H1 (cell line): ENCODE measurements at regions not wholly inside any gene's neighbourhood (a gene's known extent, or its start where the extent isn't known, plus 50 kb on each side); places are given as distances from the start of the nearest gene placed in this dataset.

Experiments
- CTCF ChIA-PET: fragments of 300-600 bp; sonication (Branson Sonifier 250); formaldehyde crosslinking; loops from one replicate; lab custom pipeline; 2021; ENCODE audit not compliant: partially characterized antibody; lab: Charles Lee
- POLR2A ChIA-PET: fragments of 300-600 bp; sonication (Branson Sonifier 250); formaldehyde crosslinking; loops from one replicate; lab custom pipeline; 2021; ENCODE audit warnings: inconsistent platforms; ENCODE audit not compliant: partially characterized antibody; lab: Charles Lee
- DNase-seq, 2 experiments: peaks; one replicate each; pipeline versions ENCODE4 v3.0.0 to v3.0.0-alpha.2; 2010 to 2022; ENCODE audit warnings: low spot score in 2 of 2, low read depth in 1 of 2, mixed read lengths in 1 of 2
- FAIRE-seq: peaks from 2 replicates; lab custom pipeline; 2011; peaks lifted over from hg19 to GRCh38; lab: Jason Lieb, UNC
- H2AFZ ChIP-seq: 2 replicates; pipeline ENCODE4 v1.8.1; 2012; ENCODE audit warnings: low read length, inconsistent platforms
- H2AK5ac ChIP-seq: 2 replicates; pipeline ENCODE4 v1.6.1; 2013; ENCODE audit warnings: low read depth, low read length
- H2BK120ac ChIP-seq: replicated peaks from 2 replicates; pipeline ENCODE3; 2013; ENCODE audit warnings: low read depth, low read length, inconsistent platforms
- H2BK12ac ChIP-seq: 2 replicates; pipeline ENCODE4 v1.6.1; 2013; ENCODE audit warnings: low read depth, low read length
- H2BK15ac ChIP-seq: 2 replicates; pipeline ENCODE4 v1.6.1; 2013; ENCODE audit warnings: low read length
- H2BK20ac ChIP-seq: 2 replicates; pipeline ENCODE4 v1.6.1; 2013; ENCODE audit warnings: low read length
- H2BK5ac ChIP-seq: 2 replicates; pipeline ENCODE4 v1.6.1; 2013; ENCODE audit warnings: low read depth, low read length
- H3K14ac ChIP-seq: 2 replicates; pipeline ENCODE4 v1.6.1; 2013; ENCODE audit warnings: inconsistent platforms; ENCODE audit not compliant: insufficient read length
- H3K18ac ChIP-seq: 2 replicates; pipeline ENCODE4 v1.6.1; 2013; ENCODE audit warnings: low read length; ENCODE audit errors: extremely low read depth
- H3K23ac ChIP-seq: 2 replicates; pipeline ENCODE4 v1.6.1; 2013; ENCODE audit warnings: inconsistent platforms; ENCODE audit not compliant: insufficient read length
- H3K23me2 ChIP-seq: 2 replicates; pipeline ENCODE4 v1.6.1; 2013; ENCODE audit warnings: low read depth, low read length
- H3K27ac ChIP-seq: 2 replicates; pipeline ENCODE4 v1.6.1; 2011; ENCODE audit warnings: low read depth, low read length, inconsistent platforms
- H3K27me3 ChIP-seq, 4 experiments: replicated peaks in 1 of 4; 1 replicate in 1 of 4; 2 replicates in 3 of 4; pipeline versions ENCODE4 v1.6.1 to v1.8.1; 2011 to 2013; ENCODE audit warnings: low read length in 3 of 4, mild to moderate bottlenecking in 3 of 4, inconsistent platforms in 2 of 4, mixed read lengths in 2 of 4, moderate library complexity in 1 of 4; ENCODE audit not compliant: control insufficient read depth in 3 of 4, insufficient read depth in 3 of 4; ENCODE audit errors: extremely low read depth in 1 of 4
- H3K36me3 ChIP-seq, 4 experiments: 2 replicates each; pipeline versions ENCODE4 v1.6.1 to v1.8.1; 2011 to 2013; ENCODE audit warnings: mild to moderate bottlenecking in 4 of 4, low read length in 3 of 4, moderate library complexity in 2 of 4, control low read depth in 1 of 4, inconsistent platforms in 1 of 4; ENCODE audit not compliant: insufficient read depth in 4 of 4, control insufficient read depth in 2 of 4
- H3K4ac ChIP-seq: replicated peaks from 2 replicates; pipeline ENCODE3; 2013; ENCODE audit warnings: low read length, low read depth, mixed read lengths, inconsistent platforms; ENCODE audit not compliant: insufficient read length
- H3K4me1 ChIP-seq, 4 experiments: replicated peaks in 1 of 4; 1 replicate in 1 of 4; 2 replicates in 3 of 4; pipeline versions ENCODE4 v1.6.1 to v1.8.1; 2011 to 2013; ENCODE audit warnings: low read length in 3 of 4, inconsistent platforms in 2 of 4, mixed read lengths in 1 of 4; ENCODE audit not compliant: insufficient read depth in 4 of 4, control insufficient read depth in 3 of 4
- H3K4me2 ChIP-seq, 2 experiments: 2 replicates each; pipeline versions ENCODE4 v1.6.1 to v1.8.1; 2011 to 2013; ENCODE audit warnings: low read depth in 2 of 2, low read length in 2 of 2, control low read depth in 1 of 2, inconsistent platforms in 1 of 2, mild to moderate bottlenecking in 1 of 2; ENCODE audit not compliant: insufficient read depth in 1 of 2
- H3K4me3 ChIP-seq, 4 experiments: fragments of 200-600, 300-600 bp in 1 of 4; sonication (generic), shearing (Covaris generic), sonication (Bioruptor Twin) in 1 of 4; 2 replicates each; pipeline versions ENCODE4 v1.5.1 to v1.8.1; 2011 to 2016; ENCODE audit warnings: low read length in 4 of 4, low read depth in 3 of 4, control low read depth in 2 of 4, inconsistent platforms in 2 of 4, mild to moderate bottlenecking in 2 of 4, mixed read lengths in 1 of 4, moderate library complexity in 1 of 4; ENCODE audit not compliant: insufficient read depth in 2 of 4; ENCODE audit errors: extremely low read depth in 1 of 4
- H3K56ac ChIP-seq: replicated peaks from 2 replicates; pipeline ENCODE3; 2013; ENCODE audit warnings: low read depth, mild to moderate bottlenecking, mixed read lengths, low read length, inconsistent platforms; ENCODE audit not compliant: insufficient read length
- H3K79me1 ChIP-seq: 2 replicates; pipeline ENCODE4 v1.6.1; 2013; ENCODE audit warnings: low read depth, low read length, control low read depth
- H3K79me2 ChIP-seq, 2 experiments: 2 replicates each; pipeline versions ENCODE4 v1.6.1 to v1.8.1; 2012 to 2013; ENCODE audit warnings: low read length in 2 of 2, mild to moderate bottlenecking in 2 of 2, inconsistent platforms in 1 of 2; ENCODE audit not compliant: insufficient read depth in 2 of 2, control insufficient read depth in 1 of 2
- H3K9ac ChIP-seq, 4 experiments: replicated peaks in 1 of 4; 1 replicate in 1 of 4; 2 replicates in 3 of 4; pipeline versions ENCODE4 v1.6.1 to v1.8.1; 2011 to 2013; ENCODE audit warnings: low read depth in 3 of 4, low read length in 3 of 4, control low read depth in 2 of 4, mild to moderate bottlenecking in 2 of 4, moderate library complexity in 2 of 4, inconsistent platforms in 1 of 4; ENCODE audit errors: extremely low read depth in 1 of 4
- H3K9me3 ChIP-seq, 2 experiments: 2 replicates each; pipeline versions ENCODE4 v1.6.1 to v1.8.1; 2012 to 2013; ENCODE audit warnings: mild to moderate bottlenecking in 2 of 2, moderate library complexity in 2 of 2, control low read depth in 1 of 2, inconsistent platforms in 1 of 2, low read depth in 1 of 2, low read length in 1 of 2, mixed read lengths in 1 of 2; ENCODE audit not compliant: insufficient read depth in 2 of 2
- H4K20me1 ChIP-seq, 2 experiments: replicated peaks in 1 of 2; 2 replicates each; pipeline versions ENCODE3 to v1.8.1; 2011 to 2013; ENCODE audit warnings: inconsistent platforms in 2 of 2, low read length in 2 of 2, mild to moderate bottlenecking in 1 of 2; ENCODE audit not compliant: insufficient read depth in 2 of 2, control insufficient read depth in 1 of 2
- H4K5ac ChIP-seq: 2 replicates; pipeline ENCODE4 v1.6.1; 2013; ENCODE audit warnings: low read length, low read depth, mixed read lengths, inconsistent platforms; ENCODE audit not compliant: insufficient read length
- H4K8ac ChIP-seq: 2 replicates; pipeline ENCODE4 v1.8.0; 2013; ENCODE audit warnings: mild to moderate bottlenecking, moderate library complexity, low read length, inconsistent platforms; ENCODE audit not compliant: insufficient read depth; ENCODE audit errors: extremely low read depth
- H4K91ac ChIP-seq: replicated peaks from 2 replicates; pipeline ENCODE3; 2013; ENCODE audit warnings: low read length, mixed read lengths, inconsistent platforms; ENCODE audit not compliant: insufficient read length
- KDM1A ChIP-seq: fragments of 200-600, 300-600 bp; sonication (generic); IDR thresholded peaks from 2 replicates; pipeline ENCODE4 v1.7.1; 2016; ENCODE audit warnings: mild to moderate bottlenecking, low read length, borderline replicate concordance
- SAP30 ChIP-seq: fragments of 300-600 bp; sonication (generic); IDR thresholded peaks from 2 replicates; pipeline ENCODE4 v1.7.1; 2012; ENCODE audit warnings: low read length, moderate library complexity, mild to moderate bottlenecking, inconsistent platforms; ENCODE audit not compliant: insufficient read depth, insufficient replicate concordance
- SP2 ChIP-seq: IDR thresholded peaks from 2 replicates; pipeline ENCODE4 v1.6.1; 2012; ENCODE audit warnings: mild to moderate bottlenecking, low read length, inconsistent platforms
- TAF1 ChIP-seq: IDR thresholded peaks from 2 replicates; pipeline ENCODE4 v1.6.1; 2011; ENCODE audit warnings: mild to moderate bottlenecking, low read depth, low read length
- TEAD4 ChIP-seq: IDR thresholded peaks from 2 replicates; pipeline ENCODE4 v1.6.1; 2012; ENCODE audit warnings: low read depth, low read length, inconsistent platforms, mixed read lengths
- WGBS, 2 experiments: shearing (Covaris generic) in 1 of 2; methylation state at CpG; one replicate each; pipeline versions ENCODE4 v1.1.6 to v1.1.7; 2013 to 2015; ENCODE audit warnings: low lambda C conversion rate in 2 of 2, mixed read lengths in 2 of 2, inconsistent platforms in 1 of 2, low coverage in 1 of 2, missing lambda C conversion rate in 1 of 2; ENCODE audit not compliant: insufficient replicate concordance in 2 of 2, insufficient coverage in 1 of 2, insufficient read length in 1 of 2; ENCODE audit errors: extremely low coverage in 1 of 2, missing lambda C conversion rate in 1 of 2; 5-methylcytosine and 5-hydroxymethylcytosine counted together
- TF ChIP-seq, protein P1 (sequence below): IDR thresholded peaks from 2 replicates; pipeline ENCODE4 v1.6.1; 2012; ENCODE audit warnings: inconsistent platforms

DNA sequence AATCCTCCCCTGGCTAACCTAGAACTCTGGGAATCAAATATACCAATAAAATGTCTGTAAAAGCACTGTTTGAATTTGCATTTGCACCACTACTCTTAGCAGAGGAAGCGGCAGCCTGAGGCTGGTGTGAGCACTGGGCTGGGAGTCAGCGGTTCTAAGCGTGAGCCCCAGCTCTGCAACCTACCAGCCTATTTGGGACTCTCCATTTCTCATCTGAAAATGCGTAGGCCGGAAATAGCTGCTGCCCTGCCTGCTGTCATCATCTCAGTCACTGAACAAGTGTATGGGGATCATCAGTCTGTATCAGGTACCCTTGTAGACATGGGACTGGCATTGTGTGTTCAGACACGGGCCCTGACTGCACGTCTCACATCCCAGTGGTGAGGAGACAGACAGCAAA, 194.3 kb downstream of the ANKRD30B start:
- DNase-seq: no peak
- Histone ChIP-seq H3K18ac (no peak overlapping the region), H3K9me3 (peaks cover 45 to 97% of the 10 kb centered on the region in 2 experiments), H3K23me2 (no peaks in the 10 kb centered on the region), H3K4me2 (no peak overlapping the region), H3K36me3 (no peaks in the 10 kb centered on the region), H2BK12ac (no peak overlapping the region), H3K14ac (no peak overlapping the region), H4K5ac (no peak overlapping the region), H2BK120ac (no peak overlapping the region), H4K20me1 (no peaks in the 10 kb centered on the region), H2BK15ac (no peak overlapping the region), H3K23ac (no peak overlapping the region), H2AFZ (no peak overlapping the region), H3K79me2 (no peaks in the 10 kb centered on the region), H3K56ac (no peak overlapping the region), H3K27ac (no peak overlapping the region)
- whole genome bisulfite sequencing, 2 experiments: 84% methylated on average over 7 of the region's 7 CpGs; no CpG with 5 or more reads in 1 of the 2 experiments
- POLR2A ChIA-PET: no interaction called here
- TF ChIP-seq TEAD4 (no peak), TAF1 (no peak), SP2 (no peak), KDM1A (no peak), SAP30 (no peak)
- TF ChIP-seq, protein P1, sequence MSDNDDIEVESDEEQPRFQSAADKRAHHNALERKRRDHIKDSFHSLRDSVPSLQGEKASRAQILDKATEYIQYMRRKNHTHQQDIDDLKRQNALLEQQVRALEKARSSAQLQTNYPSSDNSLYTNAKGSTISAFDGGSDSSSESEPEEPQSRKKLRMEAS: no peak
- TF ChIP-seq, all 59 proteins: peak for 0
- H2BK5ac ChIP-seq: no peak overlapping the region
- H2BK20ac ChIP-seq: no peak overlapping the region
- H3K4me1 ChIP-seq: no peaks in the 10 kb centered on the region
- H3K27me3 ChIP-seq: no peaks in the 10 kb centered on the region
- H3K9ac ChIP-seq: no peak overlapping the region
- H4K91ac ChIP-seq: no peak overlapping the region
- H3K4ac ChIP-seq: no peak overlapping the region
- H2AK5ac ChIP-seq: no peak overlapping the region
- no peak for FAIRE-seq
- no peak overlapping the region for H3K4me3 ChIP-seq
- CTCF ChIA-PET: no interaction called here
- H3K79me1 ChIP-seq: no peaks in the 10 kb centered on the region
- H4K8ac ChIP-seq: no peak overlapping the region
